ENCODE measurements at regions not wholly inside any gene's neighbourhood (a gene's known extent, or its start where the extent isn't known, plus 50 kb on each side); places are given as distances from the start of the nearest gene placed in this dataset.

DNA sequence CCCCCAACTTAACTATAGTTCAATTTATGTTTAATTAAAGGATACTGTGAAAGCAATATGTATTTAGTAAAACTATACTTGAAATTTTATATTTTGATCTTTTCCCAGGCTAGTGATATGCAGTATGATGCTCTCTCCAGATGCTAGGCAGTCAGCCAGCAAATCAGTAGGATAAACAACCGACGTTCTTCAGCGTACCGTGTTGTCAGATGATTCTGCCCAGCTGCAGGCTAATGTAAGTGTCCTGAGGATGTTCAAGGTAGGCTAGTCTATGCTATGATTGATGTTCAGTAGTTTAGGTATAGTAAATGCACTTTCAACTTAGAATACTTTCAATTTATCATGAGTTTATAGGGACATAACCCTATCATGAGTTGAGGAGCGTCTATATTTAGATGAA lies 762.6 kb downstream of the MRPL39 start:
- CTCF ChIA-PET = no interaction called here
- no peak for DNase-seq
- Histone ChIP-seq H3K27ac (ENCODE audit: insufficient read depth in 1 of 2, low read depth in 1 of 2, low read length in 2 of 2, poor library complexity in 1 of 2, severe bottlenecking in 2 of 2) (no peak overlapping the region), H3K36me3 (ENCODE audit: control insufficient read depth in 4 of 4, insufficient read depth in 4 of 4, low read length in 3 of 4) (no peaks in the 10 kb centered on the region), H3K4me3 (ENCODE audit: control insufficient read depth in 1 of 7, extremely low read depth in 1 of 7, insufficient read depth in 4 of 7, low read depth in 2 of 7, low read length in 6 of 7) (no peak overlapping the region), H3K27me3 (replicated peaks in 2 of 5; ENCODE audit: control insufficient read depth in 4 of 5, insufficient read depth in 5 of 5, low read length in 4 of 5) (no peaks in the 10 kb centered on the region), H3K4me1 (ENCODE audit: control extremely low read depth in 1 of 4, control insufficient read depth in 4 of 4, insufficient read depth in 4 of 4, low read length in 3 of 4) (no peaks in the 10 kb centered on the region), H3K9me3 (ENCODE audit: control extremely low read depth in 1 of 5, control insufficient read depth in 4 of 5, insufficient read depth in 2 of 5, low read depth in 1 of 5, low read length in 4 of 5) (peaks cover 0 to 3% (median 1%) of the 10 kb centered on the region in 5 experiments)
- POLR2A ChIA-PET = no interaction called here
- 94% methylated on average over 4 of the region's 5 CpGs for WGBS (ENCODE audit: insufficient coverage)

- ChIA-PET CTCF (no interaction called here), POLR2A (no interaction called here)
- 90% methylated on average over 6 of the region's 30 CpGs for WGBS (ENCODE audit: insufficient coverage)
- Histone ChIP-seq H3K4me3 (ENCODE audit: control insufficient read depth in 1 of 7, extremely low read depth in 1 of 7, insufficient read depth in 4 of 7, low read depth in 2 of 7, low read length in 6 of 7) (no peak overlapping the region), H3K36me3 (ENCODE audit: control insufficient read depth in 4 of 4, insufficient read depth in 4 of 4, low read length in 3 of 4) (no peaks in the 10 kb centered on the region), H3K9me3 (ENCODE audit: control extremely low read depth in 1 of 5, control insufficient read depth in 4 of 5, insufficient read depth in 2 of 5, low read depth in 1 of 5, low read length in 4 of 5) (peaks cover 0 to 3% (median 0%) of the 10 kb centered on the region in 5 experiments), H3K27ac (ENCODE audit: insufficient read depth in 1 of 2, low read depth in 1 of 2, low read length in 2 of 2, poor library complexity in 1 of 2, severe bottlenecking in 2 of 2) (no peak overlapping the region), H3K4me1 (ENCODE audit: control extremely low read depth in 1 of 4, control insufficient read depth in 4 of 4, insufficient read depth in 4 of 4, low read length in 3 of 4) (no peaks in the 10 kb centered on the region), H3K27me3 (replicated peaks in 2 of 5; ENCODE audit: control insufficient read depth in 4 of 5, insufficient read depth in 5 of 5, low read length in 4 of 5) (no peaks in the 10 kb centered on the region)
- no peak for DNase-seq
These were observed 767.0 kb downstream of the MRPL39 start for GRCh38 chr21:24840287-24840686.

DNA sequence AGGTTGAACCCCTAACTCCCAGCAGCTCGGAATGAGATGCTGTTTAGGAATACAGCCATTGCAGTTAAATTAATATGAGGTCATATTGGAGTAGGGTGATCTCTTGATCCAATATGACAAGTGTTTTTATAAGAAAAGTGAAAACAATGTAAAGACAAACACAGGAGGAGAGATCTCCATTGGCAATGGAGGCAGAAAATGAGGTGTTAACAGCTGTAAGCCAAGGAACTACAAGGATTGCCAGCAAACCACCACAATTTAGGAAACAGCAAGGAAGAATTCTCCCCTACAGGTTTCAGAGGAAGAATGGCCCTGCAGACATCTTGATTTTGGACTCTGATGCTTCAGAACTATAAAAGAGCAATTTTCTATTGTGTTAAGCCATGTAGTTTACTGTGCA lies 774.3 kb downstream of the MRPL39 start:
- WGBS (ENCODE audit: insufficient coverage) = 100% methylated on average over 1 of the region's 1 CpG
- DNase-seq = no peak
- no peaks in the 10 kb centered on the region for H3K9me3 ChIP-seq (ENCODE audit: control extremely low read depth in 1 of 5, control insufficient read depth in 4 of 5, insufficient read depth in 2 of 5, low read depth in 1 of 5, low read length in 4 of 5)
- no peak overlapping the region for H3K4me3 ChIP-seq (ENCODE audit: control insufficient read depth in 1 of 7, extremely low read depth in 1 of 7, insufficient read depth in 4 of 7, low read depth in 2 of 7, low read length in 6 of 7)
- CTCF ChIA-PET = no interaction called here
- POLR2A ChIA-PET = no interaction called here
- no peaks in the 10 kb centered on the region for H3K27me3 ChIP-seq (replicated peaks in 2 of 5; ENCODE audit: control insufficient read depth in 4 of 5, insufficient read depth in 5 of 5, low read length in 4 of 5)
- H3K27ac ChIP-seq (ENCODE audit: insufficient read depth in 1 of 2, low read depth in 1 of 2, low read length in 2 of 2, poor library complexity in 1 of 2, severe bottlenecking in 2 of 2) = no peak overlapping the region
- no peaks in the 10 kb centered on the region for H3K4me1 ChIP-seq (ENCODE audit: control extremely low read depth in 1 of 4, control insufficient read depth in 4 of 4, insufficient read depth in 4 of 4, low read length in 3 of 4)
- H3K36me3 ChIP-seq (ENCODE audit: control insufficient read depth in 4 of 4, insufficient read depth in 4 of 4, low read length in 3 of 4) = no peaks in the 10 kb centered on the region

GRCh38 chr21:24829397-24829796 lies 777.9 kb downstream of the MRPL39 start:
- WGBS (ENCODE audit: insufficient coverage) = 80% methylated on average over 1 of the region's 1 CpG
- no peak for DNase-seq
- H3K36me3 ChIP-seq (ENCODE audit: control insufficient read depth in 4 of 4, insufficient read depth in 4 of 4, low read length in 3 of 4) = no peaks in the 10 kb centered on the region
- ChIA-PET POLR2A (no interaction called here), CTCF (no interaction called here)
- H3K9me3 ChIP-seq (ENCODE audit: control extremely low read depth in 1 of 5, control insufficient read depth in 4 of 5, insufficient read depth in 2 of 5, low read depth in 1 of 5, low read length in 4 of 5) = no peaks in the 10 kb centered on the region
- H3K4me1 ChIP-seq (ENCODE audit: control extremely low read depth in 1 of 4, control insufficient read depth in 4 of 4, insufficient read depth in 4 of 4, low read length in 3 of 4) = no peaks in the 10 kb centered on the region
- no peaks in the 10 kb centered on the region for H3K27me3 ChIP-seq (replicated peaks in 2 of 5; ENCODE audit: control insufficient read depth in 4 of 5, insufficient read depth in 5 of 5, low read length in 4 of 5)
- no peak overlapping the region for H3K4me3 ChIP-seq (ENCODE audit: control insufficient read depth in 1 of 7, extremely low read depth in 1 of 7, insufficient read depth in 4 of 7, low read depth in 2 of 7, low read length in 6 of 7)
- H3K27ac ChIP-seq (ENCODE audit: insufficient read depth in 1 of 2, low read depth in 1 of 2, low read length in 2 of 2, poor library complexity in 1 of 2, severe bottlenecking in 2 of 2) = no peak overlapping the region

GRCh38 chr21:24826822-24827221 lies 780.5 kb downstream of the MRPL39 start:
- ChIA-PET CTCF (no interaction called here), POLR2A (no interaction called here)
- no CpG with 5 or more reads among the region's 1 CpG for WGBS (ENCODE audit: insufficient coverage)
- Histone ChIP-seq H3K27ac (ENCODE audit: insufficient read depth in 1 of 2, low read depth in 1 of 2, low read length in 2 of 2, poor library complexity in 1 of 2, severe bottlenecking in 2 of 2) (no peak overlapping the region), H3K9me3 (ENCODE audit: control extremely low read depth in 1 of 5, control insufficient read depth in 4 of 5, insufficient read depth in 2 of 5, low read depth in 1 of 5, low read length in 4 of 5) (no peaks in the 10 kb centered on the region), H3K4me1 (ENCODE audit: control extremely low read depth in 1 of 4, control insufficient read depth in 4 of 4, insufficient read depth in 4 of 4, low read length in 3 of 4) (no peaks in the 10 kb centered on the region), H3K36me3 (ENCODE audit: control insufficient read depth in 4 of 4, insufficient read depth in 4 of 4, low read length in 3 of 4) (no peaks in the 10 kb centered on the region), H3K4me3 (ENCODE audit: control insufficient read depth in 1 of 7, extremely low read depth in 1 of 7, insufficient read depth in 4 of 7, low read depth in 2 of 7, low read length in 6 of 7) (no peak overlapping the region), H3K27me3 (replicated peaks in 2 of 5; ENCODE audit: control insufficient read depth in 4 of 5, insufficient read depth in 5 of 5, low read length in 4 of 5) (no peaks in the 10 kb centered on the region)
- no peak for DNase-seq

DNA sequence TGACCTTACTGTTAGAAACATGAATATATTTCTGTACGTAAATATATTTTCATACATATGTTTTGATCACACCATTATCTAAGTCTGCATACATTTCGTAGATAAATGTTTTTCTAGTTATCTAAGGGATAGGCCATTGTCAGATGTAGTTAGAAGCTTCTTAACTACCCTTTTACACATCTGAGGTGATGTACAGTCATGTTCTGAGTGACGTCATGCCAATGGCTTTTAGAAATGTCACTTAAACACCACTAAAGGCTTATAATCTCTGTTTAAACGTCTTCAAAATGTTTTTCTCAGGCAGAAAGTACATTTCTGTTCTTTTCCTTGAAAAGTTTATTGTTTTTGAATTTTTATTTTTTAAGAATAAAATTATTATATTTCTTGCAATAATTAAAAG lies 781.9 kb downstream of the MRPL39 start:
- 100% methylated on average over 1 of the region's 4 CpGs for WGBS (ENCODE audit: insufficient coverage)
- DNase-seq = no peak
- POLR2A ChIA-PET = no interaction called here
- Histone ChIP-seq H3K36me3 (ENCODE audit: control insufficient read depth in 4 of 4, insufficient read depth in 4 of 4, low read length in 3 of 4) (no peaks in the 10 kb centered on the region), H3K27me3 (replicated peaks in 2 of 5; ENCODE audit: control insufficient read depth in 4 of 5, insufficient read depth in 5 of 5, low read length in 4 of 5) (no peaks in the 10 kb centered on the region), H3K9me3 (ENCODE audit: control extremely low read depth in 1 of 5, control insufficient read depth in 4 of 5, insufficient read depth in 2 of 5, low read depth in 1 of 5, low read length in 4 of 5) (no peaks in the 10 kb centered on the region), H3K4me1 (ENCODE audit: control extremely low read depth in 1 of 4, control insufficient read depth in 4 of 4, insufficient read depth in 4 of 4, low read length in 3 of 4) (no peaks in the 10 kb centered on the region), H3K27ac (ENCODE audit: insufficient read depth in 1 of 2, low read depth in 1 of 2, low read length in 2 of 2, poor library complexity in 1 of 2, severe bottlenecking in 2 of 2) (no peak overlapping the region), H3K4me3 (ENCODE audit: control insufficient read depth in 1 of 7, extremely low read depth in 1 of 7, insufficient read depth in 4 of 7, low read depth in 2 of 7, low read length in 6 of 7) (no peak overlapping the region)
- CTCF ChIA-PET = no interaction called here

- WGBS (ENCODE audit: insufficient coverage) = 100% methylated on average over 2 of the region's 4 CpGs
- Histone ChIP-seq H3K27me3 (replicated peaks in 2 of 5; ENCODE audit: control insufficient read depth in 4 of 5, insufficient read depth in 5 of 5, low read length in 4 of 5) (no peaks in the 10 kb centered on the region), H3K9me3 (ENCODE audit: control extremely low read depth in 1 of 5, control insufficient read depth in 4 of 5, insufficient read depth in 2 of 5, low read depth in 1 of 5, low read length in 4 of 5) (no peaks in the 10 kb centered on the region), H3K36me3 (ENCODE audit: control insufficient read depth in 4 of 4, insufficient read depth in 4 of 4, low read length in 3 of 4) (no peaks in the 10 kb centered on the region), H3K4me1 (ENCODE audit: control extremely low read depth in 1 of 4, control insufficient read depth in 4 of 4, insufficient read depth in 4 of 4, low read length in 3 of 4) (no peaks in the 10 kb centered on the region), H3K27ac (ENCODE audit: insufficient read depth in 1 of 2, low read depth in 1 of 2, low read length in 2 of 2, poor library complexity in 1 of 2, severe bottlenecking in 2 of 2) (no peak overlapping the region), H3K4me3 (ENCODE audit: control insufficient read depth in 1 of 7, extremely low read depth in 1 of 7, insufficient read depth in 4 of 7, low read depth in 2 of 7, low read length in 6 of 7) (no peak overlapping the region)
- no peak for DNase-seq
- POLR2A ChIA-PET = no interaction called here
- CTCF ChIA-PET = interaction anchor here (1.2 kb wide), 1 partner anchor 10 kb away, joined by 3 read pairs; no protein-coding TSS in a partner anchor
These were observed 783.1 kb downstream of the MRPL39 start for GRCh38 chr21:24824209-24824608.
